ENCODE measurements at regions not wholly inside any gene's neighbourhood (a gene's known extent, or its start where the extent isn't known, plus 50 kb on each side); places are given as distances from the start of the nearest gene placed in this dataset.
A peak's percentile ranks its signal among the peaks of the same experiment; 100 is the strongest.

DNA sequence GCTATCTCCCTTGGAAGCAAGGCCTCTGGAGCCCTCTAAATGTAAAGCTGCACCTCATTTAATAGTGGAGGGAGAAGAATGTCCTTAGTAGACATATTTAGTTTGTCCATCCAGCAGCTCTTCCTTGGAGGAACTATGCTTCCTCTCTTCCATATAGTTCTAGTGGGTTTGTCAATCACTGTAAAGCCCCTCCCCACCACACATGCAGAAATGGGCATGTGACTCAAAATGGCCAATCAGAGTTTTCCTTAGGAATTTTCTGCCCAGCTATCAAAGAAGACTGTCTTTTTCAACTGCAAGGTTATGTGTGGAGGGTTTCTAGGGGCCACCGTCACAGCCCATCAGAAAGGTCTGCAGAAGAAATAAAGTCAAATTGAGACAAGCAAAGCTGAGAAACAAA, 175.5 kb downstream of the MIS18A start:
- TF ChIP-seq, protein P1, sequence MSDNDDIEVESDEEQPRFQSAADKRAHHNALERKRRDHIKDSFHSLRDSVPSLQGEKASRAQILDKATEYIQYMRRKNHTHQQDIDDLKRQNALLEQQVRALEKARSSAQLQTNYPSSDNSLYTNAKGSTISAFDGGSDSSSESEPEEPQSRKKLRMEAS (IDR thresholded peaks at IDR 0.05; ENCODE audit: low read depth, low read length), result no peak
- TF ChIP-seq, protein P2, sequence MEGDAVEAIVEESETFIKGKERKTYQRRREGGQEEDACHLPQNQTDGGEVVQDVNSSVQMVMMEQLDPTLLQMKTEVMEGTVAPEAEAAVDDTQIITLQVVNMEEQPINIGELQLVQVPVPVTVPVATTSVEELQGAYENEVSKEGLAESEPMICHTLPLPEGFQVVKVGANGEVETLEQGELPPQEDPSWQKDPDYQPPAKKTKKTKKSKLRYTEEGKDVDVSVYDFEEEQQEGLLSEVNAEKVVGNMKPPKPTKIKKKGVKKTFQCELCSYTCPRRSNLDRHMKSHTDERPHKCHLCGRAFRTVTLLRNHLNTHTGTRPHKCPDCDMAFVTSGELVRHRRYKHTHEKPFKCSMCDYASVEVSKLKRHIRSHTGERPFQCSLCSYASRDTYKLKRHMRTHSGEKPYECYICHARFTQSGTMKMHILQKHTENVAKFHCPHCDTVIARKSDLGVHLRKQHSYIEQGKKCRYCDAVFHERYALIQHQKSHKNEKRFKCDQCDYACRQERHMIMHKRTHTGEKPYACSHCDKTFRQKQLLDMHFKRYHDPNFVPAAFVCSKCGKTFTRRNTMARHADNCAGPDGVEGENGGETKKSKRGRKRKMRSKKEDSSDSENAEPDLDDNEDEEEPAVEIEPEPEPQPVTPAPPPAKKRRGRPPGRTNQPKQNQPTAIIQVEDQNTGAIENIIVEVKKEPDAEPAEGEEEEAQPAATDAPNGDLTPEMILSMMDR (IDR thresholded peaks at IDR 0.05; ENCODE audit: low read depth, low read length), result no peak
- TF ChIP-seq POLR2A (IDR thresholded peaks at IDR 0.05; ENCODE audit: extremely low read depth, insufficient read length) (no peak), MYC (IDR thresholded peaks at IDR 0.05; ENCODE audit: low read depth, low read length) (no peak)
- no peak for DNase-seq (ENCODE audit: low read depth)
- no peak overlapping the region for H3K4me3 ChIP-seq (ENCODE audit: low read depth, low read length)

DNA sequence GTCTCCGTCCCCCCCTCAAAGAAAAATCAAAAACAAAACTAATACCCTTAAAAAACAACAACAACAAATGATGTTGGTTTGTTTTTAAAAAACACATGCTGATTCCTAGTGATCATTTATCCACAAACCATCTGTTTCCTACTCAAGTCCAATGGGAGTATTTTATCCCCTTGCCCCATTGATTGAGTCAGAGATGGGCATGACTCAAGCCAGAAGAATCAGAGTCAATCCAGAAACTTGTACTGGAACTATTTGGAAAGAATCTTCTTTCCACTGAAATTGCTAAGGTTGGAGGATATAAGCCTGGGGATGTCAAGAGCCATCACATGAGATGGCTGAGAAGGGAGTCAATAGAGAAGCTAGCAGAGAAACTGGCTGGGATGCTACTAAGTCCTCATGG, 176.4 kb downstream of the MIS18A start:
- no peak overlapping the region for H3K4me3 ChIP-seq (ENCODE audit: low read depth, low read length)
- no peak for DNase-seq (ENCODE audit: low read depth)
- TF ChIP-seq, protein P1 (IDR thresholded peaks at IDR 0.05; ENCODE audit: low read depth, low read length), result no peak
- TF ChIP-seq POLR2A (IDR thresholded peaks at IDR 0.05; ENCODE audit: extremely low read depth, insufficient read length) (no peak), MYC (IDR thresholded peaks at IDR 0.05; ENCODE audit: low read depth, low read length) (no peak)
- TF ChIP-seq, protein P2 (IDR thresholded peaks at IDR 0.05; ENCODE audit: low read depth, low read length), result no peak

DNA sequence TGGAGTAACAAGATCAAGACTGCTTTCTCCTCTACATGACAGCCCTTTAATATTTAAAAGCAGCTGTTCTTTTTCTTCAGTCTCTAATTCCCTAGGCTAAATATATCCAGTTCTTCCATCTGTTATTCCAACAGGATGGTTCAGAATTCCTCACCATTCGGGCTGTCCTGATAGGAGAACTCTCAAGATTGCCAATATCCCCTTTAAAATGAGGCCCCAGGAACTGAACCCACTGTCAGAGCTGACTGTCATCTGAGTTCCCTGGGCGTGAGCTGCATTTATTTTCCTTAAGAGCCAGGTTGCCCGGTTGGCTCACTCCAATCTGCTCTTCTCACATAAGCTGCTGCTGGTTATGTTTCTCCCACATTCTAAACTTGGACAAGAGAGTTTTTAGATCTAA, 177.6 kb downstream of the MIS18A start:
- DNase-seq (ENCODE audit: low read depth), result no peak
- TF ChIP-seq, protein P1 (IDR thresholded peaks at IDR 0.05; ENCODE audit: low read depth, low read length), result no peak
- no peak for TF ChIP-seq POLR2A (IDR thresholded peaks at IDR 0.05; ENCODE audit: extremely low read depth, insufficient read length)
- TF ChIP-seq, protein P2 (IDR thresholded peaks at IDR 0.05; ENCODE audit: low read depth, low read length), result no peak
- no peak for TF ChIP-seq MYC (IDR thresholded peaks at IDR 0.05; ENCODE audit: low read depth, low read length)
- H3K4me3 ChIP-seq (ENCODE audit: low read depth, low read length), result no peak overlapping the region

DNA sequence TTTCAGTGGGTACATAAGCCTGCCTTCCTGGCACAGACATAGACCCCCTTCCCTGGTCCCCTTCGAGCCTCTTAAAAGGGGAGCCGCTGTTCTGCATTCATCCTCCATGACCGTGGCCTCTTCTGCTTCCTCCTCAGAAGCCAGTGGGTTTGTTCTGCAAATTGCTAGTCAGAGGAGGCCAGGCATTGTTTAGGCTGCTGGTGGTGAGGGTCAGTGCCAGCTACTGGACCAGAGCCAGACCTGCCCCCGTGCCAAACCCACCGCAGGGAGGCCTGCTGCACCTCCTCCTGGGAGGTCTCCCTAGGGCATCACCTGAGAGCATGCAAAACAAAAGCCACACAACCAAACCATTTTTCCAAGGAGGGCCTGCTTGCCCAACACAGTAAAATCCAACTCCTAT, 178.4 kb downstream of the MIS18A start:
- H3K4me3 ChIP-seq (ENCODE audit: low read depth, low read length), result no peak overlapping the region
- DNase-seq (ENCODE audit: low read depth), result no peak
- no peak for TF ChIP-seq POLR2A (IDR thresholded peaks at IDR 0.05; ENCODE audit: extremely low read depth, insufficient read length)

DNA sequence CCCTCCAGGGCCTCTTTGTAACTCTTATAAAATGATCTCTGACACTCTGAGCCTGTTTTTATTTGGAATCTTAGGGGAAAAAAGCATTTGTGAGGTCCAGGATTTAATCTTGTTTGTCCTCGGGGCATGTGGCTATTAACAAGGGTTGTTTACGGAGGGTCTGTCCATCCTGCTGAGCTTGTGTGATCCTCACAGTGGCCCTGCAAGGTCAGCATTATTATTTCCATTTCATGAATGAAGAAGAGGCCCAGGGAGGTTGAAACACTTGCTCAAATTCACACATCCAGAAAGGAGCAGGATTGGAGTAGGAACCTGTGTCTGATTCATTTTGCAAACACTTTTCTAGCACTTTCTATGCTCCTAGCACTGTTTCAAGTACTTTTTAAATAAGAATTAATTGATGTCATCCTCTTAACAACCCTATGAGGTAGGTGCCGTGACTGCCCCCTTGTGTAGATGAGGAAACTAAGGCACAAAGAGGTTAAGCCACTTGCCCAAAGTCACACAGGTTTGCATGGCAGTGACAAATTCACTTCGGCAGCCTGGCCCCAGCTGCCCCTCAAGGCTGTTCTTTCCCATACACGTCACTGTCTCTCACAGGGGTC, 178.9 kb downstream of the MIS18A start:
- no peak overlapping the region for H3K4me3 ChIP-seq (ENCODE audit: low read depth, low read length)
- peak; percentile 62 for DNase-seq (ENCODE audit: low read depth)
- no peak for TF ChIP-seq POLR2A (IDR thresholded peaks at IDR 0.05; ENCODE audit: extremely low read depth, insufficient read length)
- TF ChIP-seq, protein P1 (IDR thresholded peaks at IDR 0.05; ENCODE audit: low read depth, low read length), result no peak
- TF ChIP-seq MYC (IDR thresholded peaks at IDR 0.05; ENCODE audit: low read depth, low read length), result no peak
- TF ChIP-seq, protein P2 (IDR thresholded peaks at IDR 0.05; ENCODE audit: low read depth, low read length), result no peak

DNA sequence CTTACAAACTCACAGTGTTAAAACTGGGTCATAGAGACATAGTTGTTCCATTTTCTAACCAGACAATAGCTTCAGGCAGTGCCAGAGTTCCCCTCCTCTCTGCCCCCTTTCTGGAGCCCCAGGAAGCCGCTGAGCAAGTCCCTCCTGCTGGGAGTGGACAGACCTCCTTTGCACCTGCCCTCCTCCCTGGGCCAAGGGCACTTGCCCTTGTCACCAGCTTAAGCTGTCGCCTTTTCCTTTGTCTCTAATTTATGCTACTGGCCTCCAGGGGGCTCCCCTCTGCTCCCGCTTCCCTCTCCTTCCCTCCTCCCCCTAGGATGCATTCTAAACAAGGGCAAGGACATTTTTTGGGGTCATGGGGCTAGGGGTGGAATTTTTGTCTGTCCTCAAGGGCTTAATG, 182.4 kb downstream of the MIS18A start:
- H3K4me3 ChIP-seq (ENCODE audit: low read depth, low read length), result no peak overlapping the region
- TF ChIP-seq POLR2A (IDR thresholded peaks at IDR 0.05; ENCODE audit: extremely low read depth, insufficient read length), result no peak
- TF ChIP-seq, protein P2 (IDR thresholded peaks at IDR 0.05; ENCODE audit: low read depth, low read length), result peak; percentile 53
- DNase-seq (ENCODE audit: low read depth), result peak; percentile 58
